HepG2 (cell line): ENCODE measurements at regions not wholly inside any gene's neighbourhood (a gene's known extent, or its start where the extent isn't known, plus 50 kb on each side); places are given as distances from the start of the nearest gene placed in this dataset.

ENCODE experiments used
- ATAC-seq: fragments of 200-7000 bp; cut with Tn5 transposase; 3 replicates; pipeline ENCODE4 v1.9.1; 2020; ENCODE audit warnings: mild to moderate bottlenecking, moderate library complexity
- BruUV-seq: library from RNA; stranded (reverse); fragments of 400-500 nt; replicated peaks from 2 replicates; lab custom pipeline; 2021; lab: Mats Ljungman, UMichigan
- CTCF ChIA-PET: fragments of 300-600 bp; formaldehyde crosslinking; extraction: SDS; loops from one replicate; lab custom pipeline; 2021; ENCODE audit warnings: low total read pairs, inconsistent platforms, low intra/inter-chr PET ratio; lab: Yijun Ruan, JAX
- POLR2A ChIA-PET: fragments of 350-600 bp; sonication (Branson Sonifier 250); formaldehyde crosslinking; loops from one replicate; lab custom pipeline; 2020; ENCODE audit warnings: antibody characterized with exemption, inconsistent platforms; lab: Yijun Ruan, JAX
- DNase-seq: peaks from one replicate; pipeline ENCODE4 v3.0.0-alpha.2; 2015; ENCODE audit warnings: low spot score
- FAIRE-seq: peaks from 3 replicates; lab custom pipeline; 2011; peaks lifted over from hg19 to GRCh38; lab: Jason Lieb, UNC
- H2AFZ ChIP-seq: one replicate; pipeline ENCODE4 v1.6.1; 2011; ENCODE audit warnings: low read length, inconsistent platforms
- H3K27ac ChIP-seq: fragments of 300-600 bp; 3 replicates; pipeline ENCODE4 v1.8.0; 2011; ENCODE audit warnings: mixed run types, mild to moderate bottlenecking, mixed read lengths, low read length, inconsistent platforms; ENCODE audit not compliant: insufficient read depth; ENCODE audit errors: extremely low read length
- H3K27me3 ChIP-seq, 2 experiments: fragments of 200-600 bp in 1 of 2; 2 replicates in 1 of 2; 3 replicates in 1 of 2; pipeline versions ENCODE4 v1.6.0 to v1.8.0; 2011; ENCODE audit warnings: low read length in 2 of 2, mild to moderate bottlenecking in 2 of 2, moderate library complexity in 2 of 2, inconsistent platforms in 1 of 2; ENCODE audit not compliant: insufficient read depth in 2 of 2, control insufficient read depth in 1 of 2
- H3K36me3 ChIP-seq, 2 experiments: fragments of 200-600 bp in 1 of 2; replicated peaks in 1 of 2; 2 replicates in 1 of 2; 3 replicates in 1 of 2; pipeline versions ENCODE4 v1.5.1 to v1.8.0; 2011; ENCODE audit warnings: low read length in 2 of 2, inconsistent platforms in 1 of 2; ENCODE audit not compliant: insufficient read depth in 2 of 2, control insufficient read depth in 1 of 2
- H3K4me1 ChIP-seq: 2 replicates; pipeline ENCODE4 v1.5.1; 2012; ENCODE audit warnings: low read length, inconsistent platforms; ENCODE audit not compliant: insufficient read depth
- H3K4me2 ChIP-seq: 2 replicates; pipeline ENCODE4 v1.6.0; 2011; ENCODE audit warnings: low read depth, low read length, inconsistent platforms
- H3K4me3 ChIP-seq, 3 experiments: fragments of 200-600 bp in 1 of 3; sonication (generic), shearing (Covaris generic) in 1 of 3; replicated peaks in 1 of 3; 2 replicates each; pipeline ENCODE4 v1.5.1; 2011 to 2016; ENCODE audit warnings: low read length in 3 of 3, inconsistent platforms in 2 of 3, low read depth in 2 of 3, mild to moderate bottlenecking in 2 of 3, control low read depth in 1 of 3, mixed read lengths in 1 of 3; ENCODE audit not compliant: insufficient read depth in 1 of 3
- H3K79me2 ChIP-seq: one replicate; pipeline ENCODE4 v1.6.1; 2011; ENCODE audit warnings: low read length, inconsistent platforms; ENCODE audit not compliant: insufficient read depth
- H3K9ac ChIP-seq: 2 replicates; pipeline ENCODE4 v1.6.0; 2011; ENCODE audit warnings: mild to moderate bottlenecking, low read depth, low read length, inconsistent platforms; ENCODE audit not compliant: insufficient read depth
- H3K9me3 ChIP-seq: 2 replicates; pipeline ENCODE4 v1.5.1; 2012; ENCODE audit warnings: mild to moderate bottlenecking, low read length
- H4K20me1 ChIP-seq: 2 replicates; pipeline ENCODE4 v1.6.0; 2011; ENCODE audit warnings: inconsistent platforms, mild to moderate bottlenecking, low read length, moderate library complexity; ENCODE audit not compliant: insufficient read depth
- BRD4 ChIP-seq: sonication (generic); formaldehyde crosslinking; IDR thresholded peaks from 2 replicates; pipeline ENCODE4 v1.4.0; 2020; ENCODE audit warnings: missing genetic modification reagents
- CENPBD1 ChIP-seq: sonication (generic); formaldehyde crosslinking; IDR thresholded peaks from 2 replicates; pipeline ENCODE4 v1.8.0; 2022; ENCODE audit warnings: missing genetic modification reagents, low read depth, mild to moderate bottlenecking, borderline replicate concordance
- HIVEP1 ChIP-seq: sonication (generic); formaldehyde crosslinking; IDR thresholded peaks from 2 replicates; pipeline ENCODE4 v1.4.0; 2020; ENCODE audit warnings: mild to moderate bottlenecking, missing genetic modification reagents
- HOMEZ ChIP-seq: IDR thresholded peaks from 2 replicates; pipeline ENCODE4 v1.6.1; 2016; ENCODE audit warnings: low read depth
- MAFF ChIP-seq: IDR thresholded peaks from 2 replicates; pipeline ENCODE4 v1.6.1; 2011; ENCODE audit warnings: low read depth, low read length, improper control_type of control experiment
- MATR3 ChIP-seq: sonication (generic); formaldehyde crosslinking; IDR thresholded peaks from 2 replicates; pipeline ENCODE4 v1.4.0; 2020; ENCODE audit warnings: missing genetic modification reagents
- MTERF4 ChIP-seq: sonication (generic); formaldehyde crosslinking; IDR thresholded peaks from 2 replicates; pipeline ENCODE4 v1.8.0; 2023; ENCODE audit warnings: mild to moderate bottlenecking, missing genetic modification reagents
- MXI1 ChIP-seq: IDR thresholded peaks from 3 replicates; pipeline ENCODE4 v1.6.1; 2012; ENCODE audit warnings: low read depth, low read length, inconsistent platforms, borderline replicate concordance
- ZBTB39 ChIP-seq: sonication (generic); formaldehyde crosslinking; IDR thresholded peaks from 2 replicates; pipeline ENCODE4 v1.5.0; 2020; ENCODE audit warnings: missing genetic modification reagents
- ZNF30 ChIP-seq: sonication (generic); formaldehyde crosslinking; IDR thresholded peaks from 2 replicates; pipeline ENCODE4 v1.5.0; 2020; ENCODE audit warnings: mild to moderate bottlenecking, missing genetic modification reagents
- ZNF441 ChIP-seq: sonication (generic); formaldehyde crosslinking; IDR thresholded peaks from 2 replicates; pipeline ENCODE4 v1.7.0; 2021; ENCODE audit warnings: missing genetic modification reagents, borderline replicate concordance
- ZNF460 ChIP-seq: sonication (generic); formaldehyde crosslinking; IDR thresholded peaks from 2 replicates; pipeline ENCODE4 v1.5.1; 2020; ENCODE audit warnings: missing genetic modification reagents, mild to moderate bottlenecking, borderline replicate concordance
- ZNF572 ChIP-seq: sonication (generic); formaldehyde crosslinking; IDR thresholded peaks from 2 replicates; pipeline ENCODE4 v1.5.1; 2020; ENCODE audit warnings: mild to moderate bottlenecking, missing genetic modification reagents
- ZZZ3 ChIP-seq: sonication (generic); formaldehyde crosslinking; IDR thresholded peaks from 2 replicates; pipeline ENCODE4 v1.4.0; 2020; ENCODE audit warnings: missing genetic modification reagents, mild to moderate bottlenecking, borderline replicate concordance
- WGBS: methylation state at CpG from one replicate; pipeline ENCODE4 v1.1.6; 2017; ENCODE audit warnings: low lambda C conversion rate; 5-methylcytosine and 5-hydroxymethylcytosine counted together
- in situ Hi-C: cut with HindIII; loops from 2 replicates; pipeline ENCODE4 v1.10.0; 2017; ENCODE audit warnings: low pct_unique_long_range_greater_than_20kb; ENCODE audit not compliant: extremely low pct_ligation_motif_present
- intact Hi-C: fragments of 100-400 bp; cut with micrococcal nuclease; formaldehyde crosslinking; loops from one replicate; pipeline ENCODE4 v1.10.0; 2022; ENCODE audit not compliant: unreplicated experiment
- TF ChIP-seq, protein P1 (sequence below): IDR thresholded peaks from 2 replicates; pipeline ENCODE4 v1.6.1; 2016; ENCODE audit warnings: missing compliant biosample characterization, missing genetic modification reagents, borderline replicate concordance
- TF ChIP-seq, protein P2 (sequence below): sonication (generic); formaldehyde crosslinking; IDR thresholded peaks from 2 replicates; pipeline ENCODE4 v1.8.1; 2023; ENCODE audit warnings: mild to moderate bottlenecking, inconsistent platforms, moderate library complexity, missing genetic modification reagents, borderline replicate concordance

DNA sequence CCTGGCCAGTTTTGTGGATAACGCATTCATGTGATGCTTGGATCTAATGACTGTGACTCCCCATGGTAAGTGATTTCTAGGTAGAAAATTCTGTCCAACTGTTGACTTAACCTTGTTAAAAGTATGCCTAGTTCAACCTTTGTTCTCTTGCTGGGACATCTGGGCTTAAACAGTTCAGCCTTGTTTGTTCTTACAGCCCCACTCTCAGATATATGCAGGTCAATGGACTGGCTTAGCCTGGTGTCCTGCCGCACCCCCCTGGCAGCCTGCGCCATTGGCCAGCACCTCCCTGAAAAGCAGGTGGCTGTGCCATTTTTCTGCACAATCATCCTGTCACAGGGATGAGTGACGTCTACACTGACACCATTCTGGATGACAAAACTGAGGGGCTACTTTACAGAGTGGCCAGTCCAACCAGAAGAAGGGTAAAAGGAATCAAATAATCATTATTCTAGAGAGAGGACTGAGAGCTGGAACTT is 244.7 kb upstream of the ONECUT1 start:
- Histone ChIP-seq H4K20me1 (no peaks in the 10 kb centered on the region), H2AFZ (no peak overlapping the region), H3K79me2 (no peaks in the 10 kb centered on the region), H3K9me3 (no peaks in the 10 kb centered on the region), H3K4me2 (peak overlapping the region; percentile 62), H3K27ac (peak overlapping the region; percentile 82), H3K4me3 (peak overlapping the region in 1 of 3 experiments; percentile 13; a peak in 1 of 6 replicates), H3K36me3 (no peaks in the 10 kb centered on the region), H3K9ac (no peak overlapping the region), H3K4me1 (peaks cover 79% of the 10 kb centered on the region), H3K27me3 (no peaks in the 10 kb centered on the region)
- in situ Hi-C loops (no loop called here), intact Hi-C loops (loop anchor here (5.0 to 10.0 kb wide), 2 partner anchors 250 to 522 kb away; no protein-coding TSS in a partner anchor)
- FAIRE-seq (peak; percentile 98), DNase-seq (peak; percentile 94), ATAC-seq (peak; percentile 98)
- WGBS, result 0% methylated on average over 4 of the region's 4 CpGs
- BruUV-seq, result no TSS peak
- ChIA-PET POLR2A (no interaction called here), CTCF (no interaction called here)
- TF ChIP-seq ZNF441 (CRISPR knock-in tag) (no peak), ZZZ3 (CRISPR knock-in tag) (no peak), ZNF30 (CRISPR knock-in tag) (no peak), ZNF460 (CRISPR knock-in tag) (no peak), ZNF572 (CRISPR knock-in tag) (no peak), HOMEZ (CRISPR knock-in tag) (peak; percentile 96), MAFF (peak; percentile 49; the same call in 1 of the 2 replicates), HIVEP1 (CRISPR knock-in tag) (no peak), MXI1 (peak; percentile 43; the same call in 1 of the 3 replicates), BRD4 (CRISPR knock-in tag) (no peak), ZBTB39 (CRISPR knock-in tag) (no peak), CENPBD1 (no peak), MATR3 (CRISPR knock-in tag) (no peak), MTERF4 (CRISPR knock-in tag) (no peak)
- TF ChIP-seq, protein P1, sequence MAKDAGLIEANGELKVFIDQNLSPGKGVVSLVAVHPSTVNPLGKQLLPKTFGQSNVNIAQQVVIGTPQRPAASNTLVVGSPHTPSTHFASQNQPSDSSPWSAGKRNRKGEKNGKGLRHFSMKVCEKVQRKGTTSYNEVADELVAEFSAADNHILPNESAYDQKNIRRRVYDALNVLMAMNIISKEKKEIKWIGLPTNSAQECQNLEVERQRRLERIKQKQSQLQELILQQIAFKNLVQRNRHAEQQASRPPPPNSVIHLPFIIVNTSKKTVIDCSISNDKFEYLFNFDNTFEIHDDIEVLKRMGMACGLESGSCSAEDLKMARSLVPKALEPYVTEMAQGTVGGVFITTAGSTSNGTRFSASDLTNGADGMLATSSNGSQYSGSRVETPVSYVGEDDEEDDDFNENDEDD, result no peak
- TF ChIP-seq, protein P2, sequence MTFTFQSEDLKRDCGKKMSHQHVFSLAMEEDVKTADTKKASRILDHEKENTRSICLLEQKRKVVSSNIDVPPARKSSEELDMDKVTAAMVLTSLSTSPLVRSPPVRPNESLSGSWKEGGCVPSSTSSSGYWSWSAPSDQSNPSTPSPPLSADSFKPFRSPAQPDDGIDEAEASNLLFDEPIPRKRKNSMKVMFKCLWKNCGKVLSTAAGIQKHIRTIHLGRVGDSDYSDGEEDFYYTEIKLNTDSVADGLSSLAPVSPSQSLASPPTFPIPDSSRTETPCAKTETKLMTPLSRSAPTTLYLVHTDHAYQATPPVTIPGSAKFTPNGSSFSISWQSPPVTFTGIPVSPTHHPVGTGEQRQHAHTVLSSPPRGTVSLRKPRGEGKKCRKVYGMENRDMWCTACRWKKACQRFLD (CRISPR knock-in tag), result no peak
